CD4-positive, alpha-beta T cell treated with Interleukin-17A for 1 hour (primary cell): ENCODE measurements at regions not wholly inside any gene's neighbourhood (a gene's known extent, or its start where the extent isn't known, plus 50 kb on each side); places are given as distances from the start of the nearest gene placed in this dataset.
"Not testable (repeated sequence)": the region's sequence is repeated elsewhere in the genome, so short reads cannot be mapped to it uniquely, and the experiment has no call there.

Experiments used
- DNase-seq: peaks from one replicate; pipeline ENCODE4 v3.0.0-alpha.2; 2020

GRCh38 chr14:81584495-81584894 is 50.8 kb upstream of the SEL1L start:
- no peak for DNase-seq

GRCh38 chr14:81589381-81590065 is 55.9 kb upstream of the SEL1L start:
- no peak for DNase-seq

- DNase-seq = no peak
Observed at GRCh38 chr14:81591266-81591665, 57.6 kb upstream of the SEL1L start.

- no peak for DNase-seq
Observed at GRCh38 chr14:81594012-81594411, 60.4 kb upstream of the SEL1L start.

- DNase-seq = no peak
Observed at GRCh38 chr14:81605660-81606059, 72.0 kb upstream of the SEL1L start.

GRCh38 chr14:81613341-81614045 is 79.8 kb upstream of the SEL1L start:
- DNase-seq = no peak

- DNase-seq = not testable (repeated sequence)
Observed at GRCh38 chr14:81614302-81614701, 80.6 kb upstream of the SEL1L start.

- no peak for DNase-seq
Observed at GRCh38 chr14:81618695-81619094, 85.0 kb upstream of the SEL1L start.

- no peak for DNase-seq
Observed at GRCh38 chr14:81619816-81620215, 86.2 kb upstream of the SEL1L start.

- DNase-seq = not testable (repeated sequence)
Observed at GRCh38 chr14:81623771-81624396, 90.2 kb upstream of the SEL1L start.

- DNase-seq = no peak
Observed at GRCh38 chr14:81625343-81625742, 91.7 kb upstream of the SEL1L start.

GRCh38 chr14:81632157-81632556 is 98.5 kb upstream of the SEL1L start:
- DNase-seq = no peak

- DNase-seq = no peak
Observed at GRCh38 chr14:81633496-81633895, 99.8 kb upstream of the SEL1L start.

GRCh38 chr14:81637639-81638038 is 104.0 kb upstream of the SEL1L start:
- DNase-seq = no peak

- no peak for DNase-seq
Observed at GRCh38 chr14:81638656-81639280, 105.1 kb upstream of the SEL1L start.

- DNase-seq = no peak
Observed at GRCh38 chr14:81653626-81654025, 120.0 kb upstream of the SEL1L start.

GRCh38 chr14:81655423-81656314 is 122.0 kb upstream of the SEL1L start:
- no peak for DNase-seq

- DNase-seq = no peak
Observed at GRCh38 chr14:81656811-81657210, 123.2 kb upstream of the SEL1L start.

GRCh38 chr14:81662066-81662465 is 128.4 kb upstream of the SEL1L start:
- DNase-seq = no peak

GRCh38 chr14:81662570-81663197 is 129.0 kb upstream of the SEL1L start:
- DNase-seq = no peak

- no peak for DNase-seq
Observed at GRCh38 chr14:81668626-81669274, 135.1 kb upstream of the SEL1L start.

- no peak for DNase-seq
Observed at GRCh38 chr14:81669308-81669707, 135.7 kb upstream of the SEL1L start.
